Tibial artery (tissue), 4 donors: ENCODE measurements at regions not wholly inside any gene's neighbourhood (a gene's known extent, or its start where the extent isn't known, plus 50 kb on each side); places are given as distances from the start of the nearest gene placed in this dataset.

ENCODE experiments used
- DNase-seq, 2 donors: peaks; one replicate each; pipeline ENCODE4 v3.0.0-alpha.2; 2019
- H3K27ac ChIP-seq, 2 donors: fragments of 200-600 bp; sonication (generic) in 1 of 2; 1 replicate in 1 of 2; 2 replicates in 1 of 2; pipeline ENCODE4 v1.5.1; 2018 to 2019; ENCODE audit warnings: mild to moderate bottlenecking in 1 of 2
- H3K27me3 ChIP-seq, 2 donors: fragments of 200-600 bp; sonication (generic) in 1 of 2; one replicate each; pipeline versions ENCODE4 v1.5.1 to v1.6.0; 2016 to 2019
- H3K36me3 ChIP-seq, 3 donors: fragments of 200-600 bp; sonication (generic) in 2 of 3; one replicate each; pipeline ENCODE4 v1.5.1; 2016 to 2019; ENCODE audit warnings: mild to moderate bottlenecking in 2 of 3
- H3K4me1 ChIP-seq, 4 donors: fragments of 200-600 bp; sonication (generic) in 2 of 4; 1 replicate in 3 of 4; 2 replicates in 1 of 4; pipeline ENCODE4 v1.5.1; 2016 to 2019
- H3K4me3 ChIP-seq, 2 donors: fragments of 200-600 bp; sonication (generic) in 1 of 2; 1 replicate in 1 of 2; 2 replicates in 1 of 2; pipeline ENCODE4 v1.5.1; 2018 to 2019; ENCODE audit warnings: mild to moderate bottlenecking in 2 of 2
- H3K9me3 ChIP-seq, 3 donors: fragments of 200-600 bp; sonication (generic) in 1 of 3; one replicate each; pipeline ENCODE4 v1.5.1; 2016 to 2019
- CTCF ChIP-seq, 2 experiments: fragments of 200-600 bp in 1 of 2; fragments of 450-650 bp in 1 of 2; IDR thresholded peaks; one replicate each; pipeline ENCODE4 v1.5.1; 2017 to 2019; ENCODE audit warnings: antibody characterized with exemption in 2 of 2, mild to moderate bottlenecking in 1 of 2, moderate library complexity in 1 of 2
- intact Hi-C: fragments of 100-400 bp; cut with DNase I; formaldehyde crosslinking; loops from one replicate; pipeline ENCODE4 v1.15.0; 2023; ENCODE audit warnings: low total_unique reads

GRCh38 chr5:97618721-97619120 lies 435.7 kb upstream of the RIOK2 start:
- intact Hi-C loops = no loop called here
- Histone ChIP-seq H3K27me3 (no peaks in the 10 kb centered on the region), H3K36me3 (no peaks in the 10 kb centered on the region), H3K9me3 (no peaks in the 10 kb centered on the region), H3K4me1 (no peaks in the 10 kb centered on the region), H3K4me3 (no peak overlapping the region), H3K27ac (no peak overlapping the region)
- no peak for DNase-seq
- TF ChIP-seq CTCF (IDR thresholded peaks at IDR 0.05) = no peak

GRCh38 chr5:97623441-97623840 lies 440.4 kb upstream of the RIOK2 start:
- intact Hi-C loops = no loop called here
- Histone ChIP-seq H3K9me3 (no peaks in the 10 kb centered on the region), H3K36me3 (no peaks in the 10 kb centered on the region), H3K4me3 (no peak overlapping the region), H3K27me3 (no peaks in the 10 kb centered on the region), H3K4me1 (no peaks in the 10 kb centered on the region), H3K27ac (no peak overlapping the region)
- no peak for TF ChIP-seq CTCF (IDR thresholded peaks at IDR 0.05)
- DNase-seq = no peak

- Histone ChIP-seq H3K9me3 (no peaks in the 10 kb centered on the region), H3K4me3 (no peak overlapping the region), H3K27ac (no peak overlapping the region), H3K27me3 (no peaks in the 10 kb centered on the region), H3K4me1 (no peaks in the 10 kb centered on the region), H3K36me3 (no peaks in the 10 kb centered on the region)
- intact Hi-C loops = no loop called here
- no peak for DNase-seq
- no peak for TF ChIP-seq CTCF (IDR thresholded peaks at IDR 0.05)
Observed at GRCh38 chr5:97624886-97625285, 441.8 kb upstream of the RIOK2 start.

- Histone ChIP-seq H3K36me3 (no peaks in the 10 kb centered on the region), H3K4me3 (no peak overlapping the region), H3K27me3 (no peaks in the 10 kb centered on the region), H3K9me3 (no peaks in the 10 kb centered on the region), H3K4me1 (no peaks in the 10 kb centered on the region), H3K27ac (no peak overlapping the region)
- no peak for DNase-seq
- intact Hi-C loops = no loop called here
- no peak for TF ChIP-seq CTCF (IDR thresholded peaks at IDR 0.05)
Observed at GRCh38 chr5:97627272-97627671, 444.2 kb upstream of the RIOK2 start.

- no peak overlapping the region for H3K27ac ChIP-seq
- no peak for DNase-seq
- TF ChIP-seq CTCF (IDR thresholded peaks at IDR 0.05) = no peak
Observed at GRCh38 chr5:97628031-97628430, 445.0 kb upstream of the RIOK2 start.

GRCh38 chr5:97628807-97629206 lies 445.8 kb upstream of the RIOK2 start:
- peak overlapping the region in 1 of 2 donors; percentile 19 for H3K27ac ChIP-seq
- H3K36me3 ChIP-seq = no peaks in the 10 kb centered on the region
- H3K4me3 ChIP-seq = no peak overlapping the region
- intact Hi-C loops = no loop called here
- H3K4me1 ChIP-seq = no peaks in the 10 kb centered on the region
- TF ChIP-seq CTCF (IDR thresholded peaks at IDR 0.05) = no peak
- no peaks in the 10 kb centered on the region for H3K9me3 ChIP-seq
- no peaks in the 10 kb centered on the region for H3K27me3 ChIP-seq
- DNase-seq = no peak

More at GRCh38 chr5:97628031-97628430, 445.0 kb upstream of the RIOK2 start:
- no peaks in the 10 kb centered on the region for H3K36me3 ChIP-seq
- H3K4me1 ChIP-seq = no peaks in the 10 kb centered on the region
- intact Hi-C loops = no loop called here
- no peaks in the 10 kb centered on the region for H3K9me3 ChIP-seq
- H3K4me3 ChIP-seq = no peak overlapping the region
- H3K27me3 ChIP-seq = no peaks in the 10 kb centered on the region
